GM19467 (cell line): ENCODE measurements at regions not wholly inside any gene's neighbourhood (a gene's known extent, or its start where the extent isn't known, plus 50 kb on each side); places are given as distances from the start of the nearest gene placed in this dataset.
"Not testable (repeated sequence)": the region's sequence is repeated elsewhere in the genome, so short reads cannot be mapped to it uniquely, and the experiment has no call there.

Source experiments
- ATAC-seq: cut with Tn5 transposase; IDR thresholded peaks from one replicate; pipeline ENCODE4 v1.9.1; 2021; ENCODE audit warnings: mild to moderate bottlenecking, moderate library complexity; ENCODE audit not compliant: unreplicated experiment

GRCh38 chr12:97616946-97617345, 154.3 kb downstream of the RMST start:
- ATAC-seq = no peak

GRCh38 chr12:97628962-97629361, 166.4 kb downstream of the RMST start:
- no peak for ATAC-seq

GRCh38 chr12:97629382-97629781, 166.8 kb downstream of the RMST start:
- ATAC-seq = no peak

GRCh38 chr12:97630356-97630755, 167.8 kb downstream of the RMST start:
- ATAC-seq = no peak

- no peak for ATAC-seq
These were observed 168.3 kb downstream of the RMST start for GRCh38 chr12:97630875-97631274.

GRCh38 chr12:97637770-97638169, 175.2 kb downstream of the RMST start:
- no peak for ATAC-seq

- no peak for ATAC-seq
These were observed 176.1 kb downstream of the RMST start for GRCh38 chr12:97638739-97639138.

GRCh38 chr12:97639702-97640101, 177.1 kb downstream of the RMST start:
- no peak for ATAC-seq

GRCh38 chr12:97640826-97641225, 178.2 kb downstream of the RMST start:
- ATAC-seq = no peak

- ATAC-seq = no peak
These were observed 180.3 kb downstream of the RMST start for GRCh38 chr12:97642911-97643310.

- ATAC-seq = no peak
These were observed 181.3 kb downstream of the RMST start for GRCh38 chr12:97643924-97644323.

- no peak for ATAC-seq
These were observed 183.1 kb downstream of the RMST start for GRCh38 chr12:97645726-97646125.

- ATAC-seq = no peak
These were observed 184.5 kb downstream of the RMST start for GRCh38 chr12:97647142-97647541.

GRCh38 chr12:97650242-97650641, 187.6 kb downstream of the RMST start:
- ATAC-seq = no peak

GRCh38 chr12:97656548-97656947, 193.9 kb downstream of the RMST start:
- ATAC-seq = not testable (repeated sequence)

GRCh38 chr12:97659117-97659880, 196.7 kb downstream of the RMST start:
- no peak for ATAC-seq

- no peak for ATAC-seq
These were observed 203.7 kb downstream of the RMST start for GRCh38 chr12:97666263-97666662.

GRCh38 chr12:97672870-97673269, 210.3 kb downstream of the RMST start:
- ATAC-seq = no peak

GRCh38 chr12:97680751-97681150, 218.1 kb downstream of the RMST start:
- no peak for ATAC-seq

- no peak for ATAC-seq
These were observed 219.3 kb downstream of the RMST start for GRCh38 chr12:97681612-97682504.

- ATAC-seq = no peak
These were observed 222.8 kb downstream of the RMST start for GRCh38 chr12:97685360-97685759.

- no peak for ATAC-seq
These were observed 239.3 kb downstream of the RMST start for GRCh38 chr12:97701901-97702300.
